IPS-15b (cell line): ENCODE measurements at regions not wholly inside any gene's neighbourhood (a gene's known extent, or its start where the extent isn't known, plus 50 kb on each side); places are given as distances from the start of the nearest gene placed in this dataset.

ENCODE experiments used
- H3K27me3 ChIP-seq: one replicate; pipeline ENCODE4 v1.6.1; 2013; ENCODE audit warnings: low read length; ENCODE audit not compliant: control insufficient read depth, insufficient read depth
- H3K36me3 ChIP-seq: one replicate; pipeline ENCODE4 v1.6.1; 2013; ENCODE audit warnings: low read length; ENCODE audit not compliant: control insufficient read depth, insufficient read depth
- H3K4me1 ChIP-seq: one replicate; pipeline ENCODE4 v1.6.1; 2013; ENCODE audit warnings: mild to moderate bottlenecking, low read length; ENCODE audit not compliant: control insufficient read depth, insufficient read depth
- H3K4me3 ChIP-seq: one replicate; pipeline ENCODE4 v1.5.1; 2013; ENCODE audit warnings: low read depth, low read length
- H3K9ac ChIP-seq: one replicate; pipeline ENCODE4 v1.6.1; 2013; ENCODE audit warnings: low read depth, mild to moderate bottlenecking, low read length
- H3K9me3 ChIP-seq: one replicate; pipeline ENCODE4 v1.6.1; 2013; ENCODE audit warnings: mild to moderate bottlenecking, low read length; ENCODE audit not compliant: control insufficient read depth, insufficient read depth

GRCh38 chr6:1500913-1501312 is 108.8 kb upstream of the FOXC1 start:
- Histone ChIP-seq H3K9ac (no peak overlapping the region), H3K36me3 (no peaks in the 10 kb centered on the region), H3K4me3 (no peak overlapping the region), H3K9me3 (peaks cover 3% of the 10 kb centered on the region), H3K4me1 (peaks cover 2% of the 10 kb centered on the region), H3K27me3 (peaks cover 2% of the 10 kb centered on the region)

GRCh38 chr6:1502041-1502440 is 107.7 kb upstream of the FOXC1 start:
- H3K9me3 ChIP-seq, result no peaks in the 10 kb centered on the region
- peaks cover 2% of the 10 kb centered on the region for H3K27me3 ChIP-seq
- no peaks in the 10 kb centered on the region for H3K36me3 ChIP-seq
- peaks cover 2% of the 10 kb centered on the region for H3K4me1 ChIP-seq
- no peak overlapping the region for H3K9ac ChIP-seq
- no peak overlapping the region for H3K4me3 ChIP-seq

GRCh38 chr6:1503811-1504210 is 105.9 kb upstream of the FOXC1 start:
- Histone ChIP-seq H3K27me3 (no peaks in the 10 kb centered on the region), H3K4me3 (no peak overlapping the region), H3K36me3 (no peaks in the 10 kb centered on the region), H3K4me1 (no peaks in the 10 kb centered on the region), H3K9ac (no peak overlapping the region), H3K9me3 (no peaks in the 10 kb centered on the region)

GRCh38 chr6:1504465-1504864 is 105.2 kb upstream of the FOXC1 start:
- H3K36me3 ChIP-seq, result no peaks in the 10 kb centered on the region
- H3K4me1 ChIP-seq, result no peaks in the 10 kb centered on the region
- no peaks in the 10 kb centered on the region for H3K9me3 ChIP-seq
- no peak overlapping the region for H3K4me3 ChIP-seq
- no peak overlapping the region for H3K9ac ChIP-seq
- no peaks in the 10 kb centered on the region for H3K27me3 ChIP-seq

- H3K4me3 ChIP-seq, result no peak overlapping the region
- H3K36me3 ChIP-seq, result no peaks in the 10 kb centered on the region
- no peaks in the 10 kb centered on the region for H3K4me1 ChIP-seq
- no peaks in the 10 kb centered on the region for H3K27me3 ChIP-seq
- H3K9ac ChIP-seq, result no peak overlapping the region
- no peaks in the 10 kb centered on the region for H3K9me3 ChIP-seq
These were observed 102.5 kb upstream of the FOXC1 start for GRCh38 chr6:1507251-1507650.

GRCh38 chr6:1509241-1509640 is 100.5 kb upstream of the FOXC1 start:
- Histone ChIP-seq H3K27me3 (no peaks in the 10 kb centered on the region), H3K9me3 (no peaks in the 10 kb centered on the region), H3K4me1 (no peaks in the 10 kb centered on the region), H3K9ac (no peak overlapping the region), H3K4me3 (no peak overlapping the region), H3K36me3 (no peaks in the 10 kb centered on the region)

GRCh38 chr6:1510239-1510638 is 99.5 kb upstream of the FOXC1 start:
- no peaks in the 10 kb centered on the region for H3K9me3 ChIP-seq
- H3K9ac ChIP-seq, result no peak overlapping the region
- H3K27me3 ChIP-seq, result no peaks in the 10 kb centered on the region
- H3K36me3 ChIP-seq, result no peaks in the 10 kb centered on the region
- no peak overlapping the region for H3K4me3 ChIP-seq
- H3K4me1 ChIP-seq, result no peaks in the 10 kb centered on the region

- no peaks in the 10 kb centered on the region for H3K36me3 ChIP-seq
- H3K9ac ChIP-seq, result no peak overlapping the region
- H3K4me3 ChIP-seq, result no peak overlapping the region
- no peaks in the 10 kb centered on the region for H3K27me3 ChIP-seq
- H3K9me3 ChIP-seq, result no peaks in the 10 kb centered on the region
- no peaks in the 10 kb centered on the region for H3K4me1 ChIP-seq
These were observed 96.4 kb upstream of the FOXC1 start for GRCh38 chr6:1513215-1513780.

- Histone ChIP-seq H3K4me3 (no peak overlapping the region), H3K9me3 (no peaks in the 10 kb centered on the region), H3K36me3 (no peaks in the 10 kb centered on the region)
These were observed 95.6 kb upstream of the FOXC1 start for GRCh38 chr6:1514078-1514477.

GRCh38 chr6:1515280-1515679 is 94.4 kb upstream of the FOXC1 start:
- Histone ChIP-seq H3K27me3 (no peaks in the 10 kb centered on the region), H3K4me1 (no peaks in the 10 kb centered on the region), H3K36me3 (no peaks in the 10 kb centered on the region), H3K9me3 (no peaks in the 10 kb centered on the region), H3K4me3 (no peak overlapping the region), H3K9ac (no peak overlapping the region)

More at GRCh38 chr6:1514078-1514477, 95.6 kb upstream of the FOXC1 start:
- no peak overlapping the region for H3K9ac ChIP-seq
- no peaks in the 10 kb centered on the region for H3K27me3 ChIP-seq
- H3K4me1 ChIP-seq, result no peaks in the 10 kb centered on the region

- H3K4me3 ChIP-seq, result no peak overlapping the region
- H3K4me1 ChIP-seq, result no peaks in the 10 kb centered on the region
- H3K36me3 ChIP-seq, result no peaks in the 10 kb centered on the region
These were observed 93.9 kb upstream of the FOXC1 start for GRCh38 chr6:1515781-1516180.

GRCh38 chr6:1516742-1517520 is 92.8 kb upstream of the FOXC1 start:
- no peak overlapping the region for H3K9ac ChIP-seq
- H3K27me3 ChIP-seq, result peaks cover 5% of the 10 kb centered on the region
- no peak overlapping the region for H3K4me3 ChIP-seq
- no peaks in the 10 kb centered on the region for H3K9me3 ChIP-seq
- H3K36me3 ChIP-seq, result no peaks in the 10 kb centered on the region
- H3K4me1 ChIP-seq, result no peaks in the 10 kb centered on the region

More at GRCh38 chr6:1515781-1516180, 93.9 kb upstream of the FOXC1 start:
- H3K27me3 ChIP-seq, result no peaks in the 10 kb centered on the region
- no peak overlapping the region for H3K9ac ChIP-seq
- H3K9me3 ChIP-seq, result no peaks in the 10 kb centered on the region
